HG02884 (cell line): ENCODE measurements at regions not wholly inside any gene's neighbourhood (a gene's known extent, or its start where the extent isn't known, plus 50 kb on each side); places are given as distances from the start of the nearest gene placed in this dataset.
"Not testable (repeated sequence)": the region's sequence is repeated elsewhere in the genome, so short reads cannot be mapped to it uniquely, and the experiment has no call there.

Experiments used
- ATAC-seq: cut with Tn5 transposase; IDR thresholded peaks from one replicate; pipeline ENCODE4 v1.9.1; 2021; ENCODE audit warnings: mild to moderate bottlenecking, moderate library complexity; ENCODE audit not compliant: unreplicated experiment

GRCh38 chr14:53620317-53620716 is 336.3 kb downstream of the BMP4 start:
- ATAC-seq, result no peak

GRCh38 chr14:53619691-53620231 is 336.9 kb downstream of the BMP4 start:
- ATAC-seq, result no peak

GRCh38 chr14:53616536-53616935 is 340.1 kb downstream of the BMP4 start:
- not testable (repeated sequence) for ATAC-seq

GRCh38 chr14:53615252-53615651 is 341.4 kb downstream of the BMP4 start:
- no peak for ATAC-seq

GRCh38 chr14:53613404-53614253 is 343.0 kb downstream of the BMP4 start:
- peak; percentile 97 for ATAC-seq

GRCh38 chr14:53610947-53611346 is 345.7 kb downstream of the BMP4 start:
- ATAC-seq, result no peak

- no peak for ATAC-seq
Measured at GRCh38 chr14:53609009-53609408, 347.6 kb downstream of the BMP4 start.

GRCh38 chr14:53608369-53608768 is 348.3 kb downstream of the BMP4 start:
- no peak for ATAC-seq

- no peak for ATAC-seq
Measured at GRCh38 chr14:53606203-53606602, 350.4 kb downstream of the BMP4 start.

GRCh38 chr14:53605562-53605961 is 351.1 kb downstream of the BMP4 start:
- ATAC-seq, result no peak

- ATAC-seq, result no peak
Measured at GRCh38 chr14:53603994-53604393, 352.6 kb downstream of the BMP4 start.

GRCh38 chr14:53601409-53601808 is 355.2 kb downstream of the BMP4 start:
- no peak for ATAC-seq

GRCh38 chr14:53599221-53599945 is 357.2 kb downstream of the BMP4 start:
- ATAC-seq, result no peak

- ATAC-seq, result no peak
Measured at GRCh38 chr14:53596853-53597525, 359.6 kb downstream of the BMP4 start.

GRCh38 chr14:53591816-53592215 is 364.8 kb downstream of the BMP4 start:
- ATAC-seq, result no peak

- no peak for ATAC-seq
Measured at GRCh38 chr14:53581504-53581903, 375.1 kb downstream of the BMP4 start.

- no peak for ATAC-seq
Measured at GRCh38 chr14:53571641-53572328, 384.8 kb downstream of the BMP4 start.

GRCh38 chr14:53570411-53571387 is 385.9 kb downstream of the BMP4 start:
- peak; percentile 94 for ATAC-seq

- ATAC-seq, result no peak
Measured at GRCh38 chr14:53569446-53569845, 387.2 kb downstream of the BMP4 start.
